ENCODE measurements at regions not wholly inside any gene's neighbourhood (a gene's known extent, or its start where the extent isn't known, plus 50 kb on each side); places are given as distances from the start of the nearest gene placed in this dataset.

- TF ChIP-seq CTCF (IDR thresholded peaks at IDR 0.05; ENCODE audit: extremely low read depth in 1 of 2, insufficient read depth in 1 of 2, low read depth in 1 of 2, low read length in 2 of 2) = no peak
- no peak for TF ChIP-seq EZH2 (IDR thresholded peaks at IDR 0.05; ENCODE audit: borderline replicate concordance, low read depth, low read length, severe bottlenecking)
- no peak for TF ChIP-seq POLR2A (IDR thresholded peaks at IDR 0.05; ENCODE audit: low read depth, low read length)
- TF ChIP-seq POLR2AphosphoS5 (IDR thresholded peaks at IDR 0.05; ENCODE audit: insufficient read depth, low read depth, low read length) = no peak
- TF ChIP-seq JUN (IDR thresholded peaks at IDR 0.05; ENCODE audit: borderline replicate concordance, insufficient read depth, insufficient read length, low read depth) = no peak
These were observed 391.7 kb upstream of the PITX2 start for GRCh38 chr4:111014537-111014936.

Data from endothelial cell of umbilical vein (primary cell).